GM23338 (cell line): ENCODE measurements at regions not wholly inside any gene's neighbourhood (a gene's known extent, or its start where the extent isn't known, plus 50 kb on each side); places are given as distances from the start of the nearest gene placed in this dataset.

ENCODE experiments used
- ATAC-seq: fragments of 200-7000 bp; cut with Tn5 transposase; 3 replicates; pipeline ENCODE4 v1.9.1; 2020
- DNase-seq: peaks from one replicate; pipeline ENCODE4 v3.0.0-alpha.2; 2015; ENCODE audit warnings: low spot score
- H2AFZ ChIP-seq: fragments of 200-600 bp; sonication (generic); 2 replicates; pipeline ENCODE4 v1.8.0; 2016; ENCODE audit warnings: antibody characterized with exemption, mild to moderate bottlenecking, moderate library complexity
- H3F3A ChIP-seq: fragments of 200-600 bp; sonication (generic); replicated peaks from 2 replicates; pipeline ENCODE4 v1.8.0; 2017; ENCODE audit warnings: antibody characterized with exemption, mixed run types, low read depth
- H3K27ac ChIP-seq: fragments of 200-600 bp; sonication (generic); 2 replicates; pipeline ENCODE4 v1.6.1; 2016; ENCODE audit warnings: low read depth
- H3K27me3 ChIP-seq: fragments of 200-600 bp; sonication (generic); 2 replicates; pipeline ENCODE4 v1.8.0; 2016; ENCODE audit warnings: mild to moderate bottlenecking, mixed run types, moderate library complexity; ENCODE audit not compliant: insufficient read depth
- H3K36me3 ChIP-seq: fragments of 200-600 bp; sonication (generic); 2 replicates; pipeline ENCODE4 v1.8.0; 2016; ENCODE audit warnings: mild to moderate bottlenecking; ENCODE audit not compliant: insufficient read depth
- H3K4me1 ChIP-seq: fragments of 200-600 bp; sonication (generic); 2 replicates; pipeline ENCODE4 v1.8.0; 2016; ENCODE audit warnings: mild to moderate bottlenecking, moderate library complexity; ENCODE audit not compliant: insufficient read depth
- H3K4me2 ChIP-seq: fragments of 200-600 bp; sonication (generic); 2 replicates; pipeline ENCODE4 v1.7.1; 2017; ENCODE audit warnings: mixed run types
- H3K4me3 ChIP-seq: fragments of 200-600 bp; sonication (generic); 2 replicates; pipeline ENCODE4 v1.6.1; 2016; ENCODE audit warnings: mixed run types
- H3K79me2 ChIP-seq: fragments of 200-600 bp; sonication (generic); replicated peaks from 2 replicates; pipeline ENCODE4 v1.8.0; 2017; ENCODE audit warnings: mild to moderate bottlenecking; ENCODE audit not compliant: insufficient read depth
- H3K9me2 ChIP-seq: fragments of 200-600 bp; sonication (generic); 2 replicates; pipeline ENCODE4 v1.8.0; 2017; ENCODE audit not compliant: insufficient read depth
- H4K20me1 ChIP-seq: fragments of 200-600 bp; sonication (generic); replicated peaks from 2 replicates; pipeline ENCODE4 v1.8.0; 2017; ENCODE audit warnings: mild to moderate bottlenecking; ENCODE audit not compliant: insufficient read depth
- H3K27ac Mint-ChIP-seq: 2 replicates; pipeline ENCODE4 v1.8.0; 2020; ENCODE audit warnings: inconsistent platforms, mild to moderate bottlenecking, moderate library complexity, mixed read lengths
- H3K27me3 Mint-ChIP-seq: 3 replicates; pipeline ENCODE4 v1.8.0; 2022; ENCODE audit warnings: low read depth, mild to moderate bottlenecking, moderate library complexity, mixed read lengths, inconsistent platforms; ENCODE audit not compliant: insufficient read depth, poor library complexity
- H3K36me3 Mint-ChIP-seq: 3 replicates; pipeline ENCODE4 v1.8.0; 2021; ENCODE audit warnings: low read depth, mild to moderate bottlenecking, inconsistent platforms, moderate library complexity, mixed read lengths
- H3K4me1 Mint-ChIP-seq: 3 replicates; pipeline ENCODE4 v1.8.0; 2020; ENCODE audit warnings: mild to moderate bottlenecking, inconsistent platforms, mixed read lengths
- H3K4me3 Mint-ChIP-seq: 3 replicates; pipeline ENCODE4 v1.8.0; 2021; ENCODE audit warnings: moderate library complexity, mild to moderate bottlenecking, inconsistent platforms, mixed read lengths
- H3K9me3 Mint-ChIP-seq: 3 replicates; pipeline ENCODE4 v1.8.0; 2020; ENCODE audit warnings: moderate library complexity, mild to moderate bottlenecking, inconsistent platforms, mixed read lengths
- CREB1 ChIP-seq: fragments of 250-450 bp; sonication (Bioruptor Pico); IDR thresholded peaks from 2 replicates; pipeline ENCODE4 v1.5.0; 2020; ENCODE audit warnings: low read depth, mild to moderate bottlenecking, moderate library complexity
- CTCF ChIP-seq, 2 experiments: fragments of 200-600 bp in 1 of 2; sonication (generic) in 1 of 2; conservative IDR thresholded peaks; 2 replicates each; pipeline versions ENCODE4 v1.5.1 to v1.6.1; 2016 to 2017; ENCODE audit warnings: antibody characterized with exemption in 2 of 2, low read depth in 2 of 2, mild to moderate bottlenecking in 2 of 2, moderate library complexity in 1 of 2
- EZH2 ChIP-seq: fragments of 200-600 bp; sonication (generic); IDR thresholded peaks from one replicate; pipeline ENCODE4 v1.8.0; 2017; ENCODE audit warnings: antibody characterized with exemption, mild to moderate bottlenecking, low read depth; ENCODE audit not compliant: unreplicated experiment
- EZH2phosphoT487 ChIP-seq: fragments of 200-600 bp; sonication (generic); IDR thresholded peaks from one replicate; pipeline ENCODE4 v1.8.1; 2018; ENCODE audit warnings: antibody characterized with exemption; ENCODE audit not compliant: unreplicated experiment
- JUNB ChIP-seq: IDR thresholded peaks from one replicate; pipeline ENCODE4 v1.6.1; 2016; ENCODE audit warnings: antibody characterized with exemption; ENCODE audit not compliant: unreplicated experiment
- NANOG ChIP-seq: IDR thresholded peaks from 2 replicates; pipeline ENCODE4 v1.6.1; 2016; ENCODE audit warnings: antibody characterized with exemption, borderline replicate concordance
- POLR2AphosphoS5 ChIP-seq: IDR thresholded peaks from 2 replicates; pipeline ENCODE4 v1.6.1; 2016; ENCODE audit warnings: antibody characterized with exemption, low read depth
- STAT1 ChIP-seq: IDR thresholded peaks from one replicate; pipeline ENCODE4 v1.6.1; 2016; ENCODE audit warnings: antibody characterized with exemption; ENCODE audit not compliant: unreplicated experiment
- ZNF114 ChIP-seq: fragments of 250-450 bp; sonication (Bioruptor Pico); IDR thresholded peaks from 2 replicates; pipeline ENCODE4 v1.5.0; 2020; ENCODE audit warnings: mild to moderate bottlenecking, moderate library complexity
- ZNF331 ChIP-seq: fragments of 250-450 bp; sonication (Bioruptor Pico); IDR thresholded peaks from 2 replicates; pipeline ENCODE4 v1.5.0; 2020; ENCODE audit warnings: low read depth, mild to moderate bottlenecking, moderate library complexity
- TF ChIP-seq, protein P1 (sequence below): IDR thresholded peaks from 2 replicates; pipeline ENCODE4 v1.6.1; 2016; ENCODE audit warnings: antibody characterized with exemption
- TF ChIP-seq, protein P2 (sequence below): IDR thresholded peaks from one replicate; pipeline ENCODE4 v1.6.1; 2018; ENCODE audit warnings: antibody characterized with exemption; ENCODE audit not compliant: unreplicated experiment
- TF ChIP-seq, protein P3 (sequence below): fragments of 250-450 bp; sonication (Bioruptor Pico); IDR thresholded peaks from 2 replicates; pipeline ENCODE4 v1.5.0; 2020; ENCODE audit warnings: mild to moderate bottlenecking, moderate library complexity

- ATAC-seq = no peak
- Histone ChIP-seq H3K4me3 (no peak overlapping the region), H3K4me2 (no peak overlapping the region), H2AFZ (no peak overlapping the region), H3K9me2 (no peaks in the 10 kb centered on the region), H3K27me3 (no peaks in the 10 kb centered on the region), H3K36me3 (no peaks in the 10 kb centered on the region), H3K79me2 (no peaks in the 10 kb centered on the region), H4K20me1 (no peaks in the 10 kb centered on the region), H3K4me1 (peaks cover 15% of the 10 kb centered on the region; the same call in 1 of the 2 replicates), H3K27ac (no peak overlapping the region), H3F3A (no peaks in the 10 kb centered on the region)
- no peak overlapping the region for H3K4me3 Mint-ChIP-seq
- peaks cover 8% of the 10 kb centered on the region for H3K27me3 Mint-ChIP-seq
- no peak overlapping the region for H3K27ac Mint-ChIP-seq
- H3K4me1 Mint-ChIP-seq = peaks cover 8% of the 10 kb centered on the region
- peaks cover 30% of the 10 kb centered on the region for H3K36me3 Mint-ChIP-seq
- TF ChIP-seq, protein P1, sequence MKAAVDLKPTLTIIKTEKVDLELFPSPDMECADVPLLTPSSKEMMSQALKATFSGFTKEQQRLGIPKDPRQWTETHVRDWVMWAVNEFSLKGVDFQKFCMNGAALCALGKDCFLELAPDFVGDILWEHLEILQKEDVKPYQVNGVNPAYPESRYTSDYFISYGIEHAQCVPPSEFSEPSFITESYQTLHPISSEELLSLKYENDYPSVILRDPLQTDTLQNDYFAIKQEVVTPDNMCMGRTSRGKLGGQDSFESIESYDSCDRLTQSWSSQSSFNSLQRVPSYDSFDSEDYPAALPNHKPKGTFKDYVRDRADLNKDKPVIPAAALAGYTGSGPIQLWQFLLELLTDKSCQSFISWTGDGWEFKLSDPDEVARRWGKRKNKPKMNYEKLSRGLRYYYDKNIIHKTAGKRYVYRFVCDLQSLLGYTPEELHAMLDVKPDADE = no peak
- TF ChIP-seq EZH2 = no peak
- no peak for TF ChIP-seq EZH2phosphoT487
- TF ChIP-seq, protein P2, sequence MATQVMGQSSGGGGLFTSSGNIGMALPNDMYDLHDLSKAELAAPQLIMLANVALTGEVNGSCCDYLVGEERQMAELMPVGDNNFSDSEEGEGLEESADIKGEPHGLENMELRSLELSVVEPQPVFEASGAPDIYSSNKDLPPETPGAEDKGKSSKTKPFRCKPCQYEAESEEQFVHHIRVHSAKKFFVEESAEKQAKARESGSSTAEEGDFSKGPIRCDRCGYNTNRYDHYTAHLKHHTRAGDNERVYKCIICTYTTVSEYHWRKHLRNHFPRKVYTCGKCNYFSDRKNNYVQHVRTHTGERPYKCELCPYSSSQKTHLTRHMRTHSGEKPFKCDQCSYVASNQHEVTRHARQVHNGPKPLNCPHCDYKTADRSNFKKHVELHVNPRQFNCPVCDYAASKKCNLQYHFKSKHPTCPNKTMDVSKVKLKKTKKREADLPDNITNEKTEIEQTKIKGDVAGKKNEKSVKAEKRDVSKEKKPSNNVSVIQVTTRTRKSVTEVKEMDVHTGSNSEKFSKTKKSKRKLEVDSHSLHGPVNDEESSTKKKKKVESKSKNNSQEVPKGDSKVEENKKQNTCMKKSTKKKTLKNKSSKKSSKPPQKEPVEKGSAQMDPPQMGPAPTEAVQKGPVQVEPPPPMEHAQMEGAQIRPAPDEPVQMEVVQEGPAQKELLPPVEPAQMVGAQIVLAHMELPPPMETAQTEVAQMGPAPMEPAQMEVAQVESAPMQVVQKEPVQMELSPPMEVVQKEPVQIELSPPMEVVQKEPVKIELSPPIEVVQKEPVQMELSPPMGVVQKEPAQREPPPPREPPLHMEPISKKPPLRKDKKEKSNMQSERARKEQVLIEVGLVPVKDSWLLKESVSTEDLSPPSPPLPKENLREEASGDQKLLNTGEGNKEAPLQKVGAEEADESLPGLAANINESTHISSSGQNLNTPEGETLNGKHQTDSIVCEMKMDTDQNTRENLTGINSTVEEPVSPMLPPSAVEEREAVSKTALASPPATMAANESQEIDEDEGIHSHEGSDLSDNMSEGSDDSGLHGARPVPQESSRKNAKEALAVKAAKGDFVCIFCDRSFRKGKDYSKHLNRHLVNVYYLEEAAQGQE = no peak
- TF ChIP-seq POLR2AphosphoS5 = no peak
- TF ChIP-seq, protein P3, sequence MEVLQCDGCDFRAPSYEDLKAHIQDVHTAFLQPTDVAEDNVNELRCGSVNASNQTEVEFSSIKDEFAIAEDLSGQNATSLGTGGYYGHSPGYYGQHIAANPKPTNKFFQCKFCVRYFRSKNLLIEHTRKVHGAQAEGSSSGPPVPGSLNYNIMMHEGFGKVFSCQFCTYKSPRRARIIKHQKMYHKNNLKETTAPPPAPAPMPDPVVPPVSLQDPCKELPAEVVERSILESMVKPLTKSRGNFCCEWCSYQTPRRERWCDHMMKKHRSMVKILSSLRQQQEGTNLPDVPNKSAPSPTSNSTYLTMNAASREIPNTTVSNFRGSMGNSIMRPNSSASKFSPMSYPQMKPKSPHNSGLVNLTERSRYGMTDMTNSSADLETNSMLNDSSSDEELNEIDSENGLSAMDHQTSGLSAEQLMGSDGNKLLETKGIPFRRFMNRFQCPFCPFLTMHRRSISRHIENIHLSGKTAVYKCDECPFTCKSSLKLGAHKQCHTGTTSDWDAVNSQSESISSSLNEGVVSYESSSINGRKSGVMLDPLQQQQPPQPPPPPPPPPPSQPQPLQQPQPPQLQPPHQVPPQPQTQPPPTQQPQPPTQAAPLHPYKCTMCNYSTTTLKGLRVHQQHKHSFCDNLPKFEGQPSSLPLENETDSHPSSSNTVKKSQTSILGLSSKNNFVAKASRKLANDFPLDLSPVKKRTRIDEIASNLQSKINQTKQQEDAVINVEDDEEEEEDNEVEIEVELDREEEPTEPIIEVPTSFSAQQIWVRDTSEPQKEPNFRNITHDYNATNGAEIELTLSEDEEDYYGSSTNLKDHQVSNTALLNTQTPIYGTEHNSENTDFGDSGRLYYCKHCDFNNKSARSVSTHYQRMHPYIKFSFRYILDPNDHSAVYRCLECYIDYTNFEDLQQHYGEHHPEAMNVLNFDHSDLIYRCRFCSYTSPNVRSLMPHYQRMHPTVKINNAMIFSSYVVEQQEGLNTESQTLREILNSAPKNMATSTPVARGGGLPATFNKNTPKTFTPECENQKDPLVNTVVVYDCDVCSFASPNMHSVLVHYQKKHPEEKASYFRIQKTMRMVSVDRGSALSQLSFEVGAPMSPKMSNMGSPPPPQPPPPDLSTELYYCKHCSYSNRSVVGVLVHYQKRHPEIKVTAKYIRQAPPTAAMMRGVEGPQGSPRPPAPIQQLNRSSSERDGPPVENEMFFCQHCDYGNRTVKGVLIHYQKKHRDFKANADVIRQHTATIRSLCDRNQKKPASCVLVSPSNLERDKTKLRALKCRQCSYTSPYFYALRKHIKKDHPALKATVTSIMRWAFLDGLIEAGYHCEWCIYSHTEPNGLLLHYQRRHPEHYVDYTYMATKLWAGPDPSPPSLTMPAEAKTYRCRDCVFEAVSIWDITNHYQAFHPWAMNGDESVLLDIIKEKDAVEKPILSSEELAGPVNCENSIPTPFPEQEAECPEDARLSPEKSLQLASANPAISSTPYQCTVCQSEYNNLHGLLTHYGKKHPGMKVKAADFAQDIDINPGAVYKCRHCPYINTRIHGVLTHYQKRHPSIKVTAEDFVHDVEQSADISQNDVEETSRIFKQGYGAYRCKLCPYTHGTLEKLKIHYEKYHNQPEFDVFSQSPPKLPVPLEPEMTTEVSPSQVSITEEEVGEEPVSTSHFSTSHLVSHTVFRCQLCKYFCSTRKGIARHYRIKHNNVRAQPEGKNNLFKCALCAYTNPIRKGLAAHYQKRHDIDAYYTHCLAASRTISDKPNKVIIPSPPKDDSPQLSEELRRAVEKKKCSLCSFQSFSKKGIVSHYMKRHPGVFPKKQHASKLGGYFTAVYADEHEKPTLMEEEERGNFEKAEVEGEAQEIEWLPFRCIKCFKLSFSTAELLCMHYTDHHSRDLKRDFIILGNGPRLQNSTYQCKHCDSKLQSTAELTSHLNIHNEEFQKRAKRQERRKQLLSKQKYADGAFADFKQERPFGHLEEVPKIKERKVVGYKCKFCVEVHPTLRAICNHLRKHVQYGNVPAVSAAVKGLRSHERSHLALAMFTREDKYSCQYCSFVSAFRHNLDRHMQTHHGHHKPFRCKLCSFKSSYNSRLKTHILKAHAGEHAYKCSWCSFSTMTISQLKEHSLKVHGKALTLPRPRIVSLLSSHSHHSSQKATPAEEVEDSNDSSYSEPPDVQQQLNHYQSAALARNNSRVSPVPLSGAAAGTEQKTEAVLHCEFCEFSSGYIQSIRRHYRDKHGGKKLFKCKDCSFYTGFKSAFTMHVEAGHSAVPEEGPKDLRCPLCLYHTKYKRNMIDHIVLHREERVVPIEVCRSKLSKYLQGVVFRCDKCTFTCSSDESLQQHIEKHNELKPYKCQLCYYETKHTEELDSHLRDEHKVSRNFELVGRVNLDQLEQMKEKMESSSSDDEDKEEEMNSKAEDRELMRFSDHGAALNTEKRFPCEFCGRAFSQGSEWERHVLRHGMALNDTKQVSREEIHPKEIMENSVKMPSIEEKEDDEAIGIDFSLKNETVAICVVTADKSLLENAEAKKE = no peak
- no peak for TF ChIP-seq ZNF331 (CRISPR knock-in tag)
- no peak for TF ChIP-seq CREB1 (CRISPR knock-in tag)
- TF ChIP-seq JUNB = no peak
- no peak for TF ChIP-seq ZNF114
- no peak for TF ChIP-seq CTCF (conservative IDR thresholded peaks at IDR 0.05; ENCODE audit: low read depth in 2 of 2)
- no peak for TF ChIP-seq STAT1
- TF ChIP-seq NANOG = no peak
- no peak for DNase-seq
- H3K9me3 Mint-ChIP-seq = peaks cover 28% of the 10 kb centered on the region
Measured at GRCh38 chr11:104759464-104759863, 138.8 kb downstream of the CASP12 start.
